GM18508 (cell line): ENCODE measurements at regions not wholly inside any gene's neighbourhood (a gene's known extent, or its start where the extent isn't known, plus 50 kb on each side); places are given as distances from the start of the nearest gene placed in this dataset.

Experiments
- ATAC-seq: cut with Tn5 transposase; IDR thresholded peaks from one replicate; pipeline ENCODE4 v1.9.1; 2021; ENCODE audit warnings: moderate number of reproducible peaks; ENCODE audit not compliant: insufficient read depth, unreplicated experiment

DNA sequence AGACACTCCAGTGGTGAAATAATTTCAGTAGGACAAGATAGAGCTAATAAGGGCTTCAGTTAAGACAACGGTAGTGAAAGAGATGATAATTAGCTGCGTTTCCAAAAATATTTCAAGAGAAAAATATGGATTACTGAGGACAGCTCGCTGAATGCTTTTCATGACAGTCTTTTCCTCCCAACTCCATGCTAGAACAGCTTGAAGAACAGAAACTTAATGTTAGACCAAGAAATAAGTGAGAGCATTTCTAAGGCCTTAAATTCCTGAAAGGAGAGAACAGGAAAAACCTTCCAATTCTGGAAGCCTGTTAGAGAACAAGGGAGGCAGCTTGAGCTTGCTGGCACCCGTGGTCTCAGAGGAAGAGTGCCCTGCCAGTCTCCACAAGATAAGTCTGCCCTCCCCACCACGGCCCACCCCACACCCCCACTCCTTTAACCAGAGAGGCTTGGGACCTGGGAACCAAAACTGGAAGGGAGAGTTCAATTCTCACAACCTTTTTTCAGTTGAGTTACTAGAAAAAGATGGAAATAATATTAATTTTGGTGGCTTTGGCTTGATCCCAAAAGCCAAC lies 1148.0 kb upstream of the CELF2 start:
- no peak for ATAC-seq

DNA sequence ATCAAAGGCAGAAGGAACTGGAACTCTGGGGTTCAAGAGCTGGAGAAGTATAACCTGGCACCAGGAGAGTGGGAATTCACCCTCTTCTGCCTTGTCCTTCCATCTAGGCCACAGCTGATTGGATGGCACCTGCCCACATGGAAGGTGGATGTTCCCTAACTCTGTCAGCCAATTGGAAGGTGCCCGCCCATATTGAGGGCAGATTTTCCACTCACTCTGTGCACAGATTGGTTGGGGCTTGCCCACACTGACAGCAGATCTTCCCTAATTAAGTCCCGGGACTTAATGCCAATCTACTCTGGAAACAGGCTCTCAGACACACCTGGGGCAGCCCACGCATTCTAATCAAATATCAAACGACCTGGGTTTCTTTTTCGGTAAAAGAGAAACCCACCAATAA lies 1142.3 kb upstream of the CELF2 start:
- no peak for ATAC-seq

DNA sequence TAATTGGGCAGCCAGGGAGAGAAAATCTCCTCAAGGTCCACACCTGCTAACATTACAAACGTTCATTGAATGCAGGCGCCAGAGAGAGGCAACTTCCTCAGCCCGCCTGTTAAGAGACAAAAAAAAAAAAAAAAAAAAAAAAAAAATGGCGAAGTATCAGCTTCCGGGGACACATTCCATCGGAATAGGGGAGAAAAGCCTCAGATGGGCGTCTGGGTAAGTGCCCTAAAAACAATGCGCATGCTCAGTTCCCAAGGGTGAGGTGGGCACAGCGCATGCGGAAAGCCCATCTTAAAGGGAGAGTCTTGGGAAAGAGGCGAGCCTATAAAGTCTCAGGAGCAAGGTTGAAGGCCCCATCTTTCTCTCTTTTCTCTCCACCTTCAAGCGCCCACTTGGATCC lies 1139.7 kb upstream of the CELF2 start:
- ATAC-seq, result no peak

DNA sequence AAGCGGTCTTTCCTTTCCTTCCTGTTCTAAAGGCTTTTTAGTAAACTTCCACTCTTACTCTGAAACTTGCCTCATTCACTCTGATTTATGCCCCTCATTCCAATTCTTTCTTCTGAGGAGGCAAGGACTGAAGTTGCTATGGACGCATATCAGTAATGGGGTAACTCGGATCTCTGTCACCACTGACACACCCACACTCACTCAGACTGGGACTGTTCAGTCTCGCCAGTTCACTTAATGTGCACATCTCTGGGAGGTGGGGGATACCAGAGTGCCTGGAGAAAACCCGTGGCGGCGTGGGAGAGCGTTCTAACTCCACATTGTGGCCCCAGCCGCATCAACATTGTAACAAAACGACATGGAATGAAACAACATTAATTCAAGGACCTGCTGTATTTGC lies 1139.3 kb upstream of the CELF2 start:
- ATAC-seq, result no peak

DNA sequence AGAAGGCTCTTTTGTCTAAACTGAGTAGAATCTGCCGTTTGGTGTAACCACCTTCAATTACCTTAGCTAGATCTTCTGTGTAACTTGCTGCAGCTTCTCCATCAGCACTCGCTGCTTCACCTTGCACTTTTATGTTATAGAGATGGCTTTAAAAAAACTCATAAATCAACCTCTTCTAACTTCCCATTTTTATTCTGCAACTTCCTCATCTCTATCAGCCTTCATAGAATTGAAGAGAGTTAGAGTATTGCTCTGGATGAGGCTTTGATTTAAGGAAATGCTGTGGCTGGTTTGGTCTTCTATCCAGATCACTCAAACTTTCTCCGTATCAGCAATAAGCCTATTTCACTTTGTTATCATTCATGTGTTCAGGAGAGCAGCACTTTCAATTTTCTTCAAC lies 1131.9 kb upstream of the CELF2 start:
- ATAC-seq, result no peak

DNA sequence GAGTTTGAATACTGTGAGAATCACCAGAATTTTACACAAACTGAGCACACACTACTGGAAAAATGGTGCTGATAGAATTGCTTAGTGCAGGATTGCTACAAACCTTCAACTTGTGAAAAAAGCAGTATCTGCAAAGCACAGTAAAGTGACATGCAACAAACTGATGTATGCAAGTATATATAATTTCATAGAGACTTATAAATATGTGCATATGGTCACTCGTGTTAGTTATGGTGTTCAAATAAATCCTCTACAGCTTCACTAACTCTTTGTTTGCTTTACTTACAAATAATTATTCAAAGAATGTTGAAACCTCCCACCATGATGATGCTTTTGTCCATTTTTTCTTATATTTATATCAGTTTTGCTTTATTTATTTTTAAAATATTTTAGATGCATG lies 1130.9 kb upstream of the CELF2 start:
- ATAC-seq, result no peak

DNA sequence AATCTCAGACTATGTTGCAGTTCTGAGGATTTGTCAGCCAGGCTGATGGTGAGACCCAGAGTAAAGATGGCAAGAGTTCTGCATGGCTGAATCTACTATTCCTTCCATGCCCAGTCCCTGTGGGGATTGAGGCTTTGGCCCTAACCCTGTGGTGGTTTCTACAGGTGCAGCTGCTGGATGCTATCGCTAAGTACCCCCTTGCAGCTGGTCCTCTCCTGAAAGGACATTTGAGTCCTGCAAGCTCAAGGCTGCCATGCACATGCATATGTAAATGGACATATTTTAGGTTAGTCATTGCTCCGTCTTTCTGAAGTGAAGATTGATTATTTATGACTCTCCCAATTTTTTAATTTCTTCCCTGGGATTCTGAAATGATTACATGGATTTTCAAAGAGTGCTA lies 1122.2 kb upstream of the CELF2 start:
- ATAC-seq, result no peak

DNA sequence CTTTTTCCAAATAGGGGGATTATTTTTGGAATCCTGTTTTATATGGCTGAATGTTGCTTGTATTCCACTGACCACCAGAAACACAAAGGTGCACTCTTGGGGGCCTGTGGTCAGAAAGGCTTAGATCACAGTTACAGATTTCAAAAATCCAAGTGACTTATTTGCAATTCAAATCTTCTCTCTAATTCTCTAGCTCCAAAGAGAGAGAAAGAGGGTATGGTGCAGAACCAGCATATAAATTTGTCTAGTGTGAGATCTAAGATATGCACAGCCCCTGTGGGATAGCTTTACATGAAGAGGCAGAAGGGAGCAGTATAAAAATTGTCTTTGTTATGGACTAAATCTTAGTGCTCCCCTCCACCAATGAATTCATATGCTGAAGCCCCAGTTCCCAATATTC lies 1121.7 kb upstream of the CELF2 start:
- ATAC-seq, result no peak

DNA sequence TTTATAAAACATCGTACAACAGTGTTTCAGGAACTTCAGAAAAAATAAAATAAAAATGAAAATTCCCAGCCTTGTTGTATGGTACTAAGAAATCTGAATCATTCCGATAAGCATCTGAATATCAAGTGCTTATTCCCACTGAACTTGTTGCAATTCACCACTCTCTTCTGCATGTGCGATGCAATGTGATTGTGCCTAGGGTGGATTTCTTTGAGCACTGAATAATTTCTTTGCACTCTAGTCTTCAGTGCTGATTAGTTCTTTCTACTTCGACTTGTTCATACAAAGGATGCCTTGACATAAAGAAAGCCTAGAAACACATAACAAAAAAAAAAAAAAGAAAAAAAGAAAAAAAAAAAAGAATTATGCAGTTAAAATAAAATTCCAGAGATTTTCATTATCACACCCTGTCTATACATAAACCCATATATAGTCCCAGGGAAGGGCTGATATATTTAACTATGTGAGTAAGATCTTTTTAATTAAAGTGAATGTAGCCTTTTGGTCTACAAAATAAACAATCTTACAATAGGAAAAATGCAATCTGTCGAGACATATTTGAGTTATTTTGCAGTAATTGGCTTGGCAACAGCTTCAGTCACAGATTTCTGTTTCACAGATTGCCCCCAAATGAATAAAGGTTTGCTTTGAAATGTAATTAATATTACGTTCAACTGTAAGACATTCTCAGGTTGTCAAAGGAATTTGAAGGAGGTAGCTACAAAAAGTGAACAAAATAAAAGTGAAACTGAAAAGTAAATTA lies 1118.9 kb upstream of the CELF2 start:
- ATAC-seq, result no peak

DNA sequence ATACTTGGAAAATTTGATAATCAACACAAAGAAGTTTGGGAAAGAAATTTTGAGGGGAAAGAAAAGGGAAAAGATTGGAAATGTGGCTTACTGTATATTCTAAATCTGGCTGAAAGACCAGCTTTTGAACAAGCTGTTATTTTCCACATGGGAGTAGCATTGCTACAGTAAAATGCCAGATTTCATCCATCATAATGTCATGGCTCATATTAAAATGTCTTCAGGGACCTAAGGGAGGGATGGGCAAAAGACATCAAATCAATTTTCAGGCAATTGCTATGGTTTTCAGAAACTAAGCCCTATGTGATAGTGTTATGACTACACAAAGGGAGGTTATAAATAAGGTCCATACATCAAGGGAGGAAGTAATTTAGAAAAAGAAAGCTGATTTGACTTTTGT lies 1116.9 kb upstream of the CELF2 start:
- ATAC-seq, result no peak

DNA sequence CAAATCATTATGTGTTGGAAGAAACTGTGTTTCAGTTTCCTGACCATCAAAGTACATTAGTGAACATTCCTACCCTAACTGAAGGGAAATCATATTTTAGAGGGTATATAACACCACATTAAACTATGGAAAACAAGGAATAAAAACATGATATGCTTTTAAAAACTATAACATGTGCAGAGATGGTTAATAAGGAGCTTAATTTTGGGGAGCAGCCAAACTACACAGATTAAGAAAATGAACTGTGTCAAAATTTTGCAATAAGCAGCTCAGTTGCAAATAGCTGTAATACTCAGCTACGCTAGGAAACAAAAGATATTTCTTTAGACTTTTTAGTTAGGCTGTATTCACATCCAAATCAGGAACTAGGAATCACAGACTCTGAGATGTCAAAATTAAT lies 1115.7 kb upstream of the CELF2 start:
- no peak for ATAC-seq

DNA sequence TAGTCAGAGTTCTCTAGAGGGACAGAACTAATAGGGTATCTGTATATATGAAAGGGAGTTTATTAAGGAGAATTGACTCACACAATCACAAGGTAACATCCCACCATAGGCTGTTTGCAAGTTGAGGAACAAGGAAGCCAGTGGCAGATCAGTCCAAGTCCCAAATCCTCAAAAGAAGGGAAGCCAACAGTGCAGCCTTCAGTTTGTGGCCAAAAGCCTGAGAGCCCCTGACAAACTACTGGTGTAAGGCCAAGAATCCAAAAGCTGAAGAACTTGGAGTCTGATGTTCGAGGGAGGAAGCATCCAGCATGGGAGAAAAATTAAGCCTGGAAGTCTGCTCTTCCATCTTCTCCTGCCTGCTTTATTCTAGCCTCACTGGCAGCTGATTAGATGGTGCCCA lies 1107.2 kb upstream of the CELF2 start:
- no peak for ATAC-seq

DNA sequence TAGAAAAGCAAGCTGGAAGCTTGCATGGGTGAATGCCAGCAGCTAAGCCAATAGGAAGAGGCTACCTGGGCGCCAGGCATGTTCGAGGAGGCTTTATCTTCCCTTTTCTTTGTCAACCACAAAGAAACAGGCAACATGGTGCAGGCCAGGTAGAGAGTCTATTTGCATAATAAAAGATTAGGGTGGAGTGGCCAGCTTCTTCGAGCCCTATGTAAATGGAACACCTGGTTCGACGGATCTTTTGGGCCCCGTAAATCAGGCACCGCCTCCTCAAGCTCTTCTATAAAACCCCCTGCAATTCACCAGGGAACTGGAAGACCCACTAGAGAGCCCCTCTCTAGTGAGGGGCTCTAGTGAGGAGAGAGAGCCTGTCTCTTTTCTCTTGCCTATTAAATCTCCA lies 1106.2 kb upstream of the CELF2 start:
- no peak for ATAC-seq

DNA sequence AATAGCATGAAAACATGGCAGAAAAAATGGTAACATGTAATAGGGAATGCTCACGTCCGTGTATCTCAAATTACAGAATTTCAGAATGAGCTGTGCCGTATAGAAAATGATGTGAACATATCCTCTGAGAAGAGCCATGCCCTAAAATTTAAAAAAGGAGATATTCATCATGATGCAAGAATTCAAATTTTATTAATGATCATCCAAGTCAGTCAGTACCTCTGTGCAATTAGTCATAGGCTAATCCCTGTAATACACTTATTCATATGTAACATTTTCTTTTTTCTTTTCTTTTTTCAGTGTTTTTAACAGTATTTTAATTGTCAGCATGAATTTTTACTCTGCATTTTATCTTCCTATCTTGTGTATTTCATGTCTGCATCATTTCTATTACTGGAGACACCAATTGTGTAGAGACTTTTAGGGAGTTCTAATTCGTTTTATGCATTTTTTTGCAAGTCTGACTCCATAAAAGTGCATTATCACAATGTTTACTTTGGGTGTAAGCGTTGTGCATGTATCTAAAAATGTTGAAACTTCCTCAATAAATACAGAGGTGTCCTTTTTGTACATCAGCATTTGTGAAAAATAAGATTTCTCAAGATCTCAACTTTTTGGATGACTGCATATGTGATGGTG lies 1103.7 kb upstream of the CELF2 start:
- ATAC-seq, result no peak

DNA sequence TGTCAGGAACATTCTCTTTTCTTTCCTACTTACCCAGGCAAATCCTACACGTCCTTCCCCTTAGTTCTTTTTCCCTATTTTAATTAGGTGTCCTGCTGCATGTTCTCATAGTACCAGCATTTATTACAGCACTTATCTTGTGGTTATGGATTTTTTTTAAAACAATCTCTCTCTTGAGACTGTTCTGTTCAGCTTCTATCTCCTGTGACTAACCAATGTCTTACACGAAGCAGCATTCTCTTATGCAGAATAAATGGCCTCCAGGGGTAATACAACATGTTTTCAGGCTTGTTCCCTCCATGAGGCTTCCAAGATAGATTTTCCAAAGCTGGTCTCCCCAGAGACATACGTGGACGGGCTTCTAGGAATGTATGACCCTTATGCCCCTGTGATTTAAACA lies 1096.1 kb upstream of the CELF2 start:
- no peak for ATAC-seq

DNA sequence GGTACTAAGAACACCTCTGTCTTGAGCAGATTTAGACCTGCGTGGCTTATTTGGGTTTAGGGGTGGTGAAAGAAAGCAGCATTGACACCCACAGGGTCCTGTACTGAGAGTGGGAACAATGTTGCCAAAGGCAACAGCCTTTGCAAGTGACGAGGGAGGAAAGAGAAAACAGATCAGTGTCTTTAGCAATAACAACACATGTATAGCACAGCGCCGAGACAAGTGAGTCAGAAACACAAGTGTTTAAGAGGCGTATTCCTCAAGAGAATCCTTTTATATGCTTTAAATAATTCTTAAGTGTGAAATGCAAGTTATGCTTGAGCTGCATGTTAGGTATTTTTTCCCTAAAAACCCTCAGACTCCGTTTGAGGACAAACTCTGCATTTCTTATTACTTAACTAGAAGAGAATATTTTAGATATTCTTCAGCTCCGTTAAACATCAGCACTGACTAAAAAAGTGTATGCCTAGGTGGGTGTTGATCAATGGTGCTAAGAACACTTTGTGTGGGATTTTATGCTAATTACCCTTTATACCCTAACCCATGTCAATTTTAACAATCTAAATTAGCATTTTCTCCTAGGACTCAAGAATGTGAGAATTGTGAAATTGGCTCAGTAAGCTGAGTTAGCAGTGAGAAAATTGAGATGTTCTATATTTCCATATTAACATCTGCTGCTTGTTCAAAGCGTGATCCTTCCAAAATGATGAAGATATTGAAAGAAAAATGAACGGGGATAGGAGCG lies 1095.4 kb upstream of the CELF2 start:
- ATAC-seq, result no peak

DNA sequence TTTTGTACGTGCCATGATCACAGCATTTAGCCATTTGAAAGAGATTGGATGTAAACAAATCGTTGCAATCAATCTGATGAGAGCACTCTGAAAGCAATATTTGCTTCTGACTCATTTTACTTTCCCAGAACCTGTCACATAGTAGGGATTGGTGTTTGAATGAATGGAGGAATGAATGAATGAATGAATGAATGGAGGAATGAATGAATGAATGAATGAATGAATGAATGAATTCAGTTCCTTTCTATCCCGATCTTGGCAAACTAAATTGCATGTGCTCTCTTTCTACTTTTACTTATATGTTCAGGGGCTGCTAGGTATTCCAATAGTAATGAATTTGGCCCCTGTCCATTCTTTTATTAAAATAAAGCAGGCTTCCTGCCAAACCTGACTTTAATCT lies 1091.7 kb upstream of the CELF2 start:
- ATAC-seq, result no peak

DNA sequence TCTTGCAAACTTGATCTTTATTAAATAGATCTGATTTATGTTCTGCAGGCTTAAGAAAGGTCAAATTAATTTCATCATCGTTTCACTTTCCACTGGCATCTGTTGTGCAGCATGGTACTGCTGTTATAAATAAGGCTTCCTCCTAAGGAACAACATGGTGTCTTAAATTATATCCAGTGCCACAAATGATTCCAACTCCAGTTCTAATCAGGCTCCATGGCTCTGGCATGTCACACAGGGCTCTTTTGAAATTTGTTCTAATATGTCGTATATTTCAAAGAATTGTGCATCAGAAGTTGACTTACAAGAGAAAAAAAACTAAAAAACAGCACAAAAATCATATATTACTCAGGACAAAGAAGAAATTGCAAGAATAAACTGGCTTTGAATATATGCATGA lies 1090.8 kb upstream of the CELF2 start:
- no peak for ATAC-seq

DNA sequence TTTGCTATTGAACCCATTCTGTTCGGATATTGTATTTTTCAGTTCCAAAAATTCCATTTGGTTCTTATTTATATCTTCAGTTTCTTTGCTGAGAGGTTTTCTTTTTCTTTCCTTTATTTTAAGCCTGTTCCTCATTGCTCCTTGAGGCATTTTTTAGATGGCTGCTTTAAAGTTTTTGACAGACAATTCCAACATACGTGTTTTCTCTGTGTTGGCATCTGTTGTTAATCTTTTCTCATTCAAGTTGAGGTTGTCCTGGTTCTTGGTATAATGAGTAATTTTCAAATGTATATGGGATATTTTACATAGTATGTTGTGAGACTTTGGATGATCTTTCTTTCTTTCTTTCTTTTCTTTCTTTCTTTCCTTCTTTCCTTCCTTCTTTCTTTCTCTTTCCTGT lies 1078.0 kb upstream of the CELF2 start:
- ATAC-seq, result no peak

DNA sequence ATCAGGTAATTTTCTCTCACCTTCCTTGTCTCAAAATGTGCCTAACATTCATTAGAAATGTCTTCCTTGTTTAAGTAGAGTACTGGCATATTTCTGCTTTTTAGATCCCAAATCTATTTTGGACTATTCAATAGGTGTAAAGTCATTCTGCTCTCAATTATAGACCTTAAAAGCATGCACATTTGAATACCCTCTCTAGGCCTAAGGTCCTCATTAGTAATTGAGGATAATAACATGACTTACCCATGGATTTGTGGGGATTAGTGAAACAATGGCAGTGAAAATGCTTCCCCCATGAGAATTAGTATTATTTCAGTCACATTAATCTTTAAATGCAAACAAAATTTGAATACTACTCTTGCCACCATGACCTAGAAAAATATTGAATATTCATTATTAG lies 1073.0 kb upstream of the CELF2 start:
- no peak for ATAC-seq

DNA sequence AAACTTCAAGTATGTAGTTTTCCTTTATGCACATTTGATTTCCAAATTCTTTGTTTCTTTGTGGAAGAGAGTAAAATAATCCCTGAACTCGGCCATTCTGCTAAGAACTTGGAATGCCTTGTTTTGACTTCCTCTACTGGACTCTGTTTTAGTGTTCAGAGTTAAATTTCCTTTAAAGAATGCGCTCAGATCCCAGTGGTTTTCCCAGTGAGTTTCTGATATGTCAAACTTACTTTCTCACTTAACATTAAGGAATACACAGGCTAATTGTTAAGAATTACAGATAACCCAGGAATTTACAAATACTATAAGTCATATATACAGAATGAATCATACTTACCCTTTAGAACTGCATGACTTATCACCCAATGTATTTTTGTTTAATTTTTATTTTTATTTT lies 1067.6 kb upstream of the CELF2 start:
- no peak for ATAC-seq
